SU-DHL-6 (cell line): ENCODE measurements at regions not wholly inside any gene's neighbourhood (a gene's known extent, or its start where the extent isn't known, plus 50 kb on each side); places are given as distances from the start of the nearest gene placed in this dataset.

ENCODE experiments used
- EZH2phosphoT487 ChIP-seq: fragments of 200-600 bp; sonication (generic), shearing (Covaris generic); conservative IDR thresholded peaks from 2 replicates; pipeline ENCODE4 v1.6.1; 2018; ENCODE audit warnings: mild to moderate bottlenecking, antibody characterized with exemption, low read length, moderate library complexity, mixed read lengths
- TF ChIP-seq, protein P1 (sequence below): fragments of 200-600 bp; sonication (generic); IDR thresholded peaks from one replicate; pipeline ENCODE4 v1.5.1; 2017; ENCODE audit warnings: antibody characterized with exemption, mild to moderate bottlenecking, low read length, moderate library complexity; ENCODE audit not compliant: insufficient read depth, poor library complexity, severe bottlenecking

DNA sequence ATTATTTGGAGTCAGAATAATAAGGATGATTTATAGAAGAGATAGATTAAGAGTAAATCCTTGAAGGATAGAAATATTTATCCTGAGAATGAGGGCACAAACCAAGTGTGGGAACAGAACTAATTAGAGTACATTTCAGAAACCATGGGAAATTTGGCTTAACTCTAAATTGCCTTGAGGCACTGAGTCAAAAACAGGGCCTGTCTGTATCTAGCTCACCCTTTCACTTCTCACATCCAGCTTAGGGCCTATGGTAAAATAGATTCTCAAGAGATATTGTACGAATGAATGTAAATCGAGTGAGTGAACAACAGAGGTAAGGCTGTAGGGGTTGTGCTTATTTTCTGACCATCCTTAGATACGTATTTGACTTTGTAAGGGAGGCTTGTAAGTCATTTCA, 586.1 kb upstream of the DPPA4 start:
- TF ChIP-seq, protein P1, sequence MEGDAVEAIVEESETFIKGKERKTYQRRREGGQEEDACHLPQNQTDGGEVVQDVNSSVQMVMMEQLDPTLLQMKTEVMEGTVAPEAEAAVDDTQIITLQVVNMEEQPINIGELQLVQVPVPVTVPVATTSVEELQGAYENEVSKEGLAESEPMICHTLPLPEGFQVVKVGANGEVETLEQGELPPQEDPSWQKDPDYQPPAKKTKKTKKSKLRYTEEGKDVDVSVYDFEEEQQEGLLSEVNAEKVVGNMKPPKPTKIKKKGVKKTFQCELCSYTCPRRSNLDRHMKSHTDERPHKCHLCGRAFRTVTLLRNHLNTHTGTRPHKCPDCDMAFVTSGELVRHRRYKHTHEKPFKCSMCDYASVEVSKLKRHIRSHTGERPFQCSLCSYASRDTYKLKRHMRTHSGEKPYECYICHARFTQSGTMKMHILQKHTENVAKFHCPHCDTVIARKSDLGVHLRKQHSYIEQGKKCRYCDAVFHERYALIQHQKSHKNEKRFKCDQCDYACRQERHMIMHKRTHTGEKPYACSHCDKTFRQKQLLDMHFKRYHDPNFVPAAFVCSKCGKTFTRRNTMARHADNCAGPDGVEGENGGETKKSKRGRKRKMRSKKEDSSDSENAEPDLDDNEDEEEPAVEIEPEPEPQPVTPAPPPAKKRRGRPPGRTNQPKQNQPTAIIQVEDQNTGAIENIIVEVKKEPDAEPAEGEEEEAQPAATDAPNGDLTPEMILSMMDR = no peak
- no peak for TF ChIP-seq EZH2phosphoT487
